Upper lobe of right lung (tissue), 1 donor: ENCODE measurements at regions not wholly inside any gene's neighbourhood (a gene's known extent, or its start where the extent isn't known, plus 50 kb on each side); places are given as distances from the start of the nearest gene placed in this dataset.

Source experiments
- ATAC-seq: fragments of 200-7000 bp; cut with Tn5 transposase; one replicate; pipeline ENCODE4 v1.9.1; 2020; ENCODE audit warnings: mild to moderate bottlenecking, moderate library complexity
- DNase-seq: peaks from one replicate; pipeline ENCODE4 v3.0.0-alpha.2; 2020
- H3K27ac ChIP-seq: fragments of 200-600 bp; one replicate; pipeline ENCODE4 v1.8.0; 2022
- H3K27me3 ChIP-seq: fragments of 200-600 bp; one replicate; pipeline ENCODE4 v1.8.0; 2022; ENCODE audit warnings: mild to moderate bottlenecking
- H3K36me3 ChIP-seq: fragments of 200-600 bp; one replicate; pipeline ENCODE4 v1.8.0; 2022
- H3K4me1 ChIP-seq: fragments of 200-600 bp; one replicate; pipeline ENCODE4 v1.8.0; 2022
- H3K4me3 ChIP-seq: fragments of 200-600 bp; one replicate; pipeline ENCODE4 v1.8.0; 2022; ENCODE audit warnings: mild to moderate bottlenecking
- H3K9me3 ChIP-seq: fragments of 200-600 bp; one replicate; pipeline ENCODE4 v1.8.0; 2022
- CTCF ChIP-seq: fragments of 200-600 bp; IDR thresholded peaks from one replicate; pipeline ENCODE4 v1.8.0; 2022; ENCODE audit warnings: antibody characterized with exemption
- intact Hi-C: fragments of 100-400 bp; cut with DNase I; formaldehyde crosslinking; loops from one replicate; pipeline ENCODE4 v1.11.0; 2022
- donor health status: DM: no; HTN: yes; CAD: no; lungs with severe emphysema.

DNA sequence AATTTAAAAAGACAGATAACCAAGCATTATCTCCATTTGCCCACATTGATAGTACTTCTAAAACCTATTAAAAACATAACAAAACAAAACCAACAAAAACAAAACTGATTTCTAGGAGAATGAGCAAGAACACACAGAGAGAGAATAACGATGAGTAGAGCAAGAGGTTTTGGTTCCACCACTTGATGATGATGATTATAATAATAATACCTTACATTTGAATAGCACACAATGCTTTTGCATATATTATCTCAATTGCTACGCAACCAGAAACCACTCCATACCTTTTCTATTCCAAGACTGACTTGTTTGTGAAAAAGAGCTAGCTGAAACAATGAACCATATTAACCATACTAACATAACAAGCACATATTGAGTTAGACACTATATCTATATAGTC, 1090.9 kb downstream of the SH3BGRL start:
- DNase-seq (no peak), ATAC-seq (no peak)
- H3K9me3 ChIP-seq: no peaks in the 10 kb centered on the region
- no peaks in the 10 kb centered on the region for H3K27me3 ChIP-seq
- no peaks in the 10 kb centered on the region for H3K4me1 ChIP-seq
- no peak overlapping the region for H3K4me3 ChIP-seq
- intact Hi-C loops: no loop called here
- TF ChIP-seq CTCF: no peak
- H3K27ac ChIP-seq: no peak overlapping the region
- H3K36me3 ChIP-seq: no peaks in the 10 kb centered on the region

GRCh38 chrX:82320569-82320968, 1118.7 kb downstream of the SH3BGRL start:
- intact Hi-C loops: no loop called here
- DNase-seq: no peak
- H3K9me3 ChIP-seq: no peaks in the 10 kb centered on the region
- no peak overlapping the region for H3K4me3 ChIP-seq
- no peak overlapping the region for H3K27ac ChIP-seq
- H3K27me3 ChIP-seq: no peaks in the 10 kb centered on the region
- ATAC-seq: no peak
- TF ChIP-seq CTCF: no peak
- no peaks in the 10 kb centered on the region for H3K36me3 ChIP-seq
- no peaks in the 10 kb centered on the region for H3K4me1 ChIP-seq

DNA sequence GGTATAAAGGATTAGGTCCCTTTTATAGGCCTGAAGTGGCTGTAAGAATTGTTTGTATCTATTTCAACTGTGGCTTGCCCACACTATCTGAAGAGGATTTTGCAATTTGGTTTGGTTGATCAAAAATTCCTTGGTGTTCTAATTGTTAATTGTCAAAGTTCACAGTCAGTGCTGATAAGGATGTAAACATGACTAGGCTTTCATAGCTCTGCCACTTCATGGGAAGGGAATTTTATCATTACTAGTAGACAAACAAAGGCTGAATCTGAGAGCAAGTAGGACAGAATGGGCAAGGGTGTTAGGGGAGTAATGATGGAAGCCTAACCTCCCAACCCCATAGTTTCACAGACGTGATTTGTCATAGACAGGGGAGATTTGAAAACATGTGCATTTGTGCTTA, 1131.7 kb downstream of the SH3BGRL start:
- Histone ChIP-seq H3K9me3 (no peaks in the 10 kb centered on the region), H3K36me3 (no peaks in the 10 kb centered on the region), H3K27ac (no peak overlapping the region), H3K4me1 (no peaks in the 10 kb centered on the region), H3K27me3 (no peaks in the 10 kb centered on the region), H3K4me3 (no peak overlapping the region)
- no peak for TF ChIP-seq CTCF
- no peak for DNase-seq
- intact Hi-C loops: no loop called here
- no peak for ATAC-seq

GRCh38 chrX:82335772-82336171, 1133.9 kb downstream of the SH3BGRL start:
- ATAC-seq (no peak), DNase-seq (no peak)
- intact Hi-C loops: no loop called here
- Histone ChIP-seq H3K27ac (no peak overlapping the region), H3K9me3 (no peaks in the 10 kb centered on the region), H3K4me3 (no peak overlapping the region), H3K27me3 (no peaks in the 10 kb centered on the region), H3K4me1 (no peaks in the 10 kb centered on the region), H3K36me3 (no peaks in the 10 kb centered on the region)
- no peak for TF ChIP-seq CTCF

GRCh38 chrX:82342531-82342930, 1140.6 kb downstream of the SH3BGRL start:
- Histone ChIP-seq H3K4me1 (no peaks in the 10 kb centered on the region), H3K9me3 (no peaks in the 10 kb centered on the region), H3K27ac (no peak overlapping the region), H3K4me3 (no peak overlapping the region), H3K36me3 (no peaks in the 10 kb centered on the region), H3K27me3 (no peaks in the 10 kb centered on the region)
- ATAC-seq (no peak), DNase-seq (no peak)
- intact Hi-C loops: no loop called here
- TF ChIP-seq CTCF: no peak

GRCh38 chrX:82362550-82362949, 1145.5 kb upstream of the POU3F4 start:
- intact Hi-C loops: no loop called here
- Histone ChIP-seq H3K9me3 (no peaks in the 10 kb centered on the region), H3K4me3 (no peak overlapping the region), H3K27me3 (no peaks in the 10 kb centered on the region), H3K4me1 (no peaks in the 10 kb centered on the region), H3K36me3 (no peaks in the 10 kb centered on the region), H3K27ac (no peak overlapping the region)
- TF ChIP-seq CTCF: no peak
- ATAC-seq (no peak), DNase-seq (no peak)
